GM12865 (cell line): ENCODE measurements at regions not wholly inside any gene's neighbourhood (a gene's known extent, or its start where the extent isn't known, plus 50 kb on each side); places are given as distances from the start of the nearest gene placed in this dataset.

Source experiments
- DNase-seq: peaks from one replicate; pipeline ENCODE4 v3.0.0; 2010; ENCODE audit warnings: low read depth
- H3K4me3 ChIP-seq: 2 replicates; pipeline ENCODE4 v1.5.1; 2011; ENCODE audit warnings: mild to moderate bottlenecking, low read depth, low read length, control low read depth
- CTCF ChIP-seq: IDR thresholded peaks from 2 replicates; pipeline ENCODE4 v1.5.1; 2011; ENCODE audit warnings: low read length, control low read depth, low read depth, inconsistent platforms; ENCODE audit not compliant: insufficient read depth; ENCODE audit errors: missing control alignments

DNA sequence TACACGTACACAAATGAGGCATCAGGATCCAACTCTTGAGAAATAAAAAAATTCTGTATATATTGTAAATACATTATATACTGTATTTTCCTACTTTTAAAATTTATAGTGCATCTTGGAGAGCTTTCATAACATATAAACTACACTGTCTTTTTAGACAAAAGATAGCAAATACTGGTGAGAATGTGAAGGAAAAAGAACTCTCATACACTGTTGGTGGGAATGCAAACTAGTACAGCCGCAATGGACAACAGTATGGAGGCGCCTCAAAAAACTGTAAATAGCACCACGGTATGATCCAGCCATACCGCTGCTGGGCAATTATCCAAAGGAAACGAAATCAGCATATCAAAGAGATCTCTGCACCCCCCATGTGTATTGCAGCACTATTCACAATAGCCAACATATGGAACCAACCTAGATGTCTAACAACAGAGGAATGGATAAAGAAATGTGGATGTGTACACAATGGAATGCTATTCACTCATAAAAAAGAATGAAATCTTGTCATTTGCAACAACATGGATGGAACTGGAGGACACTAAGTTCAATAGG is 292.4 kb downstream of the EFNB2 start:
- no peak for DNase-seq
- no peak for TF ChIP-seq CTCF
- no peak overlapping the region for H3K4me3 ChIP-seq

GRCh38 chr13:106241974-106242953 is 293.2 kb downstream of the EFNB2 start:
- no peak for DNase-seq
- no peak for TF ChIP-seq CTCF
- H3K4me3 ChIP-seq: no peak overlapping the region

DNA sequence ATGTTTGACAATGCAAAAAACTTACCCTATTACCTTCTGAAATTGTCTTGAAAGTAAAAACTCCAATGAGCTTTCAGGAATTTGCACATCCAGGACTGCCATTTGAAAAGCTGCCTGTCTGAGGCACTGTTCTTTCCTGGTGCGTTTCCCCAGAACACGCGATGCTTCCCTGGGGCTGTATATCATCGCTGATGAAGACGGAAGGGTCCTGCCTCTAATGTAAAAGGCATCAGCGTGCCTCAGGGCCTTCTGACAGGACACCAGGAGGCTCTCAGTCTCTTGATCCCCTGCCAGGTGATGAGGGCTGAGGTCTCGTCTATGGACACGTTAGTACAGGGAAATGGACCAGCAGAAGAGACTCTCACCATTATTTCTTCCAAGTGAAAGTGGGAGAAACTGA is 296.8 kb downstream of the EFNB2 start:
- TF ChIP-seq CTCF: no peak
- no peak overlapping the region for H3K4me3 ChIP-seq
- DNase-seq: no peak

GRCh38 chr13:106234636-106235035 is 300.8 kb downstream of the EFNB2 start:
- no peak for TF ChIP-seq CTCF
- no peak for DNase-seq
- H3K4me3 ChIP-seq: no peak overlapping the region

DNA sequence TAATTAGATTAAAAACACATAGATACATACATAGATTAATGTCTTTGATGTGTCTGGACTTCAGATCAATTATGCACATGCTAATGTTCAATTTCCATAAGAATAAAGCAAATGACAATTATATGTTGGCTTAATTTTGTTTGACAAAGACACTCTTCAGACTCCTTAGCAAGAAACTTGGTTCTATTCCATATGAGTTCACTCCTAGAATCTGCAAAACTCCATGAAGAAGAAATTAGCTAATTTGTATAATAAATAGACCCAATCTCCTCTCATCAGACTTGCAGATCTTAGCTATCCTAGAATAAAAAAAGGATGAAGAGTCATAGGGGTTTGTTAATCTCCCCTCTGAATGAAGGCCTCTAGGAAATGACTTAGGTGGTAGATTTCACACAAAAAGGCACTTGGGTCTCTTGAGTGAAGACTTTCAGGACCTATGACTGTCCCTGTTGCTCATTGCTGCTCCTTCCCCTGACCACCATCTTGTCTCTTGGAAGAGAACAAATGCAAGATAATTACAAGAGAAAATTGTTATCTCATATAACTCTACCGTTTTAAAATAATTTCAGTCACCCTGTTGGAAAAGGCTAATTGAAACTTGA is 302.2 kb downstream of the EFNB2 start:
- no peak overlapping the region for H3K4me3 ChIP-seq
- DNase-seq: no peak
- TF ChIP-seq CTCF: no peak

GRCh38 chr13:106232681-106233080 is 302.8 kb downstream of the EFNB2 start:
- H3K4me3 ChIP-seq: no peak overlapping the region
- TF ChIP-seq CTCF: no peak
- no peak for DNase-seq

DNA sequence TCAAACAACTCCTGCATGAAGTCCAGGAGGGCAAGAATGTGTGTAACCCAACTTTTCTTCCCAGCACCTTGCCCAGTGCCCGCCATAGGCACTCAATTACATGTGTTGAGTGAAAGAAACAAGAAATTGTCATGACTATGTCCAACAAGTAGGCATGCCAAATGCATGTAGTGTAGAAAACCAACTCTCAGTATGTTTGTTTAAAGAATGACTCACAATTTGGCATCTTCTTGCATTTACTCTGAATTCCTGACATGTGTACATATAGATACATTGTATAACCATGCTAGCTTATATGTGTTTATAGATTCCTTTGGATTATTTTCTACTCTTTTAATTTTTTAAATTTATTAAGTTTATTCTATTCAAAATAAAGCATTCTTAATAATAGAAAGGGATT is 305.0 kb downstream of the EFNB2 start:
- no peak for DNase-seq
- H3K4me3 ChIP-seq: no peak overlapping the region
- no peak for TF ChIP-seq CTCF
